Stomach smooth muscle (tissue), 2 donors: ENCODE measurements at regions not wholly inside any gene's neighbourhood (a gene's known extent, or its start where the extent isn't known, plus 50 kb on each side); places are given as distances from the start of the nearest gene placed in this dataset.

ENCODE experiments used
- H3K27ac ChIP-seq: one replicate; pipeline ENCODE4 v1.7.0; 2013; ENCODE audit warnings: mild to moderate bottlenecking, low read length, inconsistent platforms
- H3K27me3 ChIP-seq, 2 donors: one replicate each; pipeline ENCODE4 v1.7.0; 2013; ENCODE audit warnings: low read length in 2 of 2; ENCODE audit not compliant: insufficient read depth in 2 of 2, control insufficient read depth in 1 of 2
- H3K36me3 ChIP-seq, 2 donors: one replicate each; pipeline ENCODE4 v1.7.0; 2013; ENCODE audit warnings: low read length in 2 of 2; ENCODE audit not compliant: control insufficient read depth in 2 of 2, insufficient read depth in 2 of 2
- H3K4me1 ChIP-seq: one replicate; pipeline ENCODE4 v1.7.0; 2013; ENCODE audit warnings: low read length; ENCODE audit not compliant: control insufficient read depth, insufficient read depth
- H3K4me3 ChIP-seq, 2 donors: one replicate each; pipeline ENCODE4 v1.7.0; 2013; ENCODE audit warnings: low read length in 2 of 2
- H3K9ac ChIP-seq, 2 donors: one replicate each; pipeline ENCODE4 v1.7.0; 2013; ENCODE audit warnings: low read length in 2 of 2, mild to moderate bottlenecking in 1 of 2
- H3K9me3 ChIP-seq, 2 donors: one replicate each; pipeline ENCODE4 v1.7.0; 2013; ENCODE audit warnings: low read length in 2 of 2; ENCODE audit not compliant: control insufficient read depth in 2 of 2
- donor health status: healthy.
- donor health status: Pancreatic carcinoma.

- no peaks in the 10 kb centered on the region for H3K27me3 ChIP-seq
- no peaks in the 10 kb centered on the region for H3K36me3 ChIP-seq
- no peak overlapping the region for H3K4me3 ChIP-seq
- no peaks in the 10 kb centered on the region for H3K9me3 ChIP-seq
- H3K4me1 ChIP-seq, result no peaks in the 10 kb centered on the region
- H3K9ac ChIP-seq, result no peak overlapping the region
- H3K27ac ChIP-seq, result no peak overlapping the region
Measured at GRCh38 chr4:62377245-62377644, 1177.1 kb downstream of the ADGRL3 start.

- H3K4me3 ChIP-seq, result no peak overlapping the region
- H3K9ac ChIP-seq, result no peak overlapping the region
- H3K27me3 ChIP-seq, result no peaks in the 10 kb centered on the region
- no peak overlapping the region for H3K27ac ChIP-seq
- H3K36me3 ChIP-seq, result no peaks in the 10 kb centered on the region
- H3K4me1 ChIP-seq, result no peaks in the 10 kb centered on the region
- H3K9me3 ChIP-seq, result no peaks in the 10 kb centered on the region
Measured at GRCh38 chr4:62366939-62367338, 1166.8 kb downstream of the ADGRL3 start.

- no peak overlapping the region for H3K9ac ChIP-seq
- no peaks in the 10 kb centered on the region for H3K27me3 ChIP-seq
- H3K4me3 ChIP-seq, result no peak overlapping the region
- no peaks in the 10 kb centered on the region for H3K4me1 ChIP-seq
- no peaks in the 10 kb centered on the region for H3K9me3 ChIP-seq
- H3K27ac ChIP-seq, result no peak overlapping the region
- H3K36me3 ChIP-seq, result no peaks in the 10 kb centered on the region
Measured at GRCh38 chr4:62360156-62360545, 1160.0 kb downstream of the ADGRL3 start.

- no peaks in the 10 kb centered on the region for H3K36me3 ChIP-seq
- H3K9me3 ChIP-seq, result no peaks in the 10 kb centered on the region
- no peak overlapping the region for H3K4me3 ChIP-seq
- H3K27me3 ChIP-seq, result no peaks in the 10 kb centered on the region
- no peak overlapping the region for H3K27ac ChIP-seq
- no peaks in the 10 kb centered on the region for H3K4me1 ChIP-seq
- H3K9ac ChIP-seq, result no peak overlapping the region
Measured at GRCh38 chr4:62359441-62360155, 1159.5 kb downstream of the ADGRL3 start.

GRCh38 chr4:62344915-62345314 is 1144.8 kb downstream of the ADGRL3 start:
- Histone ChIP-seq H3K4me3 (no peak overlapping the region), H3K27ac (no peak overlapping the region), H3K4me1 (no peaks in the 10 kb centered on the region), H3K9ac (no peak overlapping the region), H3K36me3 (no peaks in the 10 kb centered on the region), H3K9me3 (peaks cover 0 to 4% of the 10 kb centered on the region in 2 donors), H3K27me3 (no peaks in the 10 kb centered on the region)

- Histone ChIP-seq H3K4me3 (no peak overlapping the region), H3K4me1 (no peaks in the 10 kb centered on the region), H3K9ac (no peak overlapping the region)
Measured at GRCh38 chr4:62344474-62344873, 1144.3 kb downstream of the ADGRL3 start.

GRCh38 chr4:62342346-62342745 is 1142.2 kb downstream of the ADGRL3 start:
- H3K36me3 ChIP-seq, result no peaks in the 10 kb centered on the region
- no peaks in the 10 kb centered on the region for H3K4me1 ChIP-seq
- no peak overlapping the region for H3K27ac ChIP-seq
- no peak overlapping the region for H3K4me3 ChIP-seq
- no peaks in the 10 kb centered on the region for H3K27me3 ChIP-seq
- H3K9ac ChIP-seq, result no peak overlapping the region
- H3K9me3 ChIP-seq, result peaks cover 0 to 4% of the 10 kb centered on the region in 2 donors

More at GRCh38 chr4:62344474-62344873, 1144.3 kb downstream of the ADGRL3 start:
- H3K36me3 ChIP-seq, result no peaks in the 10 kb centered on the region
- peaks cover 0 to 4% of the 10 kb centered on the region in 2 donors for H3K9me3 ChIP-seq
- H3K27ac ChIP-seq, result no peak overlapping the region
- H3K27me3 ChIP-seq, result no peaks in the 10 kb centered on the region

- no peak overlapping the region for H3K9ac ChIP-seq
- H3K36me3 ChIP-seq, result no peaks in the 10 kb centered on the region
- no peak overlapping the region for H3K4me3 ChIP-seq
- H3K27me3 ChIP-seq, result no peaks in the 10 kb centered on the region
- H3K9me3 ChIP-seq, result peaks cover 0 to 3% of the 10 kb centered on the region in 2 donors
- H3K27ac ChIP-seq, result no peak overlapping the region
- H3K4me1 ChIP-seq, result no peaks in the 10 kb centered on the region
Measured at GRCh38 chr4:62328526-62328925, 1128.4 kb downstream of the ADGRL3 start.

- no peaks in the 10 kb centered on the region for H3K36me3 ChIP-seq
- H3K27me3 ChIP-seq, result no peaks in the 10 kb centered on the region
- H3K9ac ChIP-seq, result no peak overlapping the region
Measured at GRCh38 chr4:62327612-62328297, 1127.6 kb downstream of the ADGRL3 start.

GRCh38 chr4:62324215-62324614 is 1124.1 kb downstream of the ADGRL3 start:
- Histone ChIP-seq H3K9me3 (no peaks in the 10 kb centered on the region), H3K36me3 (no peaks in the 10 kb centered on the region), H3K27me3 (no peaks in the 10 kb centered on the region), H3K4me1 (no peaks in the 10 kb centered on the region), H3K9ac (no peak overlapping the region), H3K4me3 (no peak overlapping the region), H3K27ac (no peak overlapping the region)

More at GRCh38 chr4:62327612-62328297, 1127.6 kb downstream of the ADGRL3 start:
- H3K27ac ChIP-seq, result no peak overlapping the region
- no peaks in the 10 kb centered on the region for H3K4me1 ChIP-seq
- H3K9me3 ChIP-seq, result peaks cover 0 to 3% of the 10 kb centered on the region in 2 donors
- no peak overlapping the region for H3K4me3 ChIP-seq

GRCh38 chr4:62320612-62321011 is 1120.5 kb downstream of the ADGRL3 start:
- Histone ChIP-seq H3K27ac (no peak overlapping the region), H3K4me1 (no peaks in the 10 kb centered on the region), H3K9ac (no peak overlapping the region), H3K27me3 (no peaks in the 10 kb centered on the region), H3K9me3 (peaks cover 3% of the 10 kb centered on the region in 2 donors), H3K4me3 (no peak overlapping the region), H3K36me3 (no peaks in the 10 kb centered on the region)
